Ascending aorta (tissue), 2 donors: ENCODE measurements at regions not wholly inside any gene's neighbourhood (a gene's known extent, or its start where the extent isn't known, plus 50 kb on each side); places are given as distances from the start of the nearest gene placed in this dataset.

Source experiments
- DNase-seq, 2 donors: peaks; one replicate each; pipeline ENCODE4 v3.0.0-alpha.2; 2019; ENCODE audit warnings: low spot score in 2 of 2
- H3K27ac ChIP-seq, 2 donors: fragments of 200-600 bp; sonication (generic); one replicate each; pipeline ENCODE4 v1.5.1; 2016 to 2017; ENCODE audit warnings: mild to moderate bottlenecking in 1 of 2
- H3K27me3 ChIP-seq: fragments of 200-600 bp; sonication (generic); one replicate; pipeline ENCODE4 v1.5.1; 2017
- H3K36me3 ChIP-seq, 2 donors: fragments of 200-600 bp; sonication (generic); one replicate each; pipeline ENCODE4 v1.5.1; 2016
- H3K4me1 ChIP-seq, 2 donors: fragments of 200-600 bp; sonication (generic); one replicate each; pipeline ENCODE4 v1.5.1; 2016 to 2017; ENCODE audit warnings: mild to moderate bottlenecking in 1 of 2
- H3K4me3 ChIP-seq, 2 donors: fragments of 200-600 bp; sonication (generic); one replicate each; pipeline ENCODE4 v1.5.1; 2016 to 2017; ENCODE audit warnings: mild to moderate bottlenecking in 1 of 2
- H3K9me3 ChIP-seq, 2 donors: fragments of 200-600 bp; sonication (generic); one replicate each; pipeline ENCODE4 v1.5.1; 2016
- intact Hi-C: fragments of 100-400 bp; cut with DNase I; formaldehyde crosslinking; loops from one replicate; pipeline ENCODE4 v1.15.1; 2023
- TF ChIP-seq, protein P1 (sequence below), 3 experiments: fragments of 200-600 bp in 2 of 3; fragments of 450-650 bp in 1 of 3; sonication (generic) in 2 of 3; IDR thresholded peaks; one replicate each; pipeline ENCODE4 v1.5.1; 2016 to 2019; ENCODE audit warnings: antibody characterized with exemption in 3 of 3, mild to moderate bottlenecking in 1 of 3, moderate library complexity in 1 of 3

DNA sequence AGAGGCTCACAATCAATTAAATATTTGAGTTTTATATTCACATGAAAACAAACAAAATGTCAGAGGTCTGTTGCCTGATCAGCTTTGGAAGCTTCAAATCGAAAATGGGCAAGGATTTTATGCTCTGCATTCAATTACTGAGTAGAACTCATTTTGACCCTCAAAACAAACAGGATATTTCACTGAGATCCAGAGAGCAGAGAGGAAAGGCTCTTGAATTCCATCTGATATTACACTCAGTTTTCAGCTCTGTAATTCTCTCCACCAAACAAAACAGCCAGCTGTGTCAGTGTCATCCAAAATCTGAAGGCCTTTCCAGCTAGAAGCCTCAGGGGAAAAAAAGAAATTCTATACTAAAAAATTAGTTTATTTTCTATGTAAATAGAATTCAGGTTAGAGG, 128.6 kb upstream of the FLRT2 start:
- intact Hi-C loops, result no loop called here
- Histone ChIP-seq H3K27me3 (no peaks in the 10 kb centered on the region), H3K4me3 (no peak overlapping the region), H3K9me3 (no peaks in the 10 kb centered on the region), H3K27ac (no peak overlapping the region), H3K4me1 (no peaks in the 10 kb centered on the region), H3K36me3 (no peaks in the 10 kb centered on the region)
- TF ChIP-seq, protein P1, sequence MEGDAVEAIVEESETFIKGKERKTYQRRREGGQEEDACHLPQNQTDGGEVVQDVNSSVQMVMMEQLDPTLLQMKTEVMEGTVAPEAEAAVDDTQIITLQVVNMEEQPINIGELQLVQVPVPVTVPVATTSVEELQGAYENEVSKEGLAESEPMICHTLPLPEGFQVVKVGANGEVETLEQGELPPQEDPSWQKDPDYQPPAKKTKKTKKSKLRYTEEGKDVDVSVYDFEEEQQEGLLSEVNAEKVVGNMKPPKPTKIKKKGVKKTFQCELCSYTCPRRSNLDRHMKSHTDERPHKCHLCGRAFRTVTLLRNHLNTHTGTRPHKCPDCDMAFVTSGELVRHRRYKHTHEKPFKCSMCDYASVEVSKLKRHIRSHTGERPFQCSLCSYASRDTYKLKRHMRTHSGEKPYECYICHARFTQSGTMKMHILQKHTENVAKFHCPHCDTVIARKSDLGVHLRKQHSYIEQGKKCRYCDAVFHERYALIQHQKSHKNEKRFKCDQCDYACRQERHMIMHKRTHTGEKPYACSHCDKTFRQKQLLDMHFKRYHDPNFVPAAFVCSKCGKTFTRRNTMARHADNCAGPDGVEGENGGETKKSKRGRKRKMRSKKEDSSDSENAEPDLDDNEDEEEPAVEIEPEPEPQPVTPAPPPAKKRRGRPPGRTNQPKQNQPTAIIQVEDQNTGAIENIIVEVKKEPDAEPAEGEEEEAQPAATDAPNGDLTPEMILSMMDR (IDR thresholded peaks at IDR 0.05), result no peak
- no peak for DNase-seq

- H3K4me3 ChIP-seq, result peak overlapping the region in 1 of 2 donors; percentile 34
- intact Hi-C loops, result no loop called here
- H3K27ac ChIP-seq, result peak overlapping the region in 1 of 2 donors; percentile 12
- no peaks in the 10 kb centered on the region for H3K27me3 ChIP-seq
- H3K36me3 ChIP-seq, result no peaks in the 10 kb centered on the region
- TF ChIP-seq, protein P1 (IDR thresholded peaks at IDR 0.05), result no peak
- H3K4me1 ChIP-seq, result no peaks in the 10 kb centered on the region
- DNase-seq, result no peak
- no peaks in the 10 kb centered on the region for H3K9me3 ChIP-seq
These were observed 127.3 kb upstream of the FLRT2 start for GRCh38 chr14:85402569-85403162.

GRCh38 chr14:85409481-85410210, 120.3 kb upstream of the FLRT2 start:
- no peaks in the 10 kb centered on the region for H3K27me3 ChIP-seq
- DNase-seq, result no peak
- TF ChIP-seq, protein P1 (IDR thresholded peaks at IDR 0.05), result no peak
- no peak overlapping the region for H3K4me3 ChIP-seq
- no peaks in the 10 kb centered on the region for H3K36me3 ChIP-seq
- intact Hi-C loops, result no loop called here
- H3K9me3 ChIP-seq, result no peaks in the 10 kb centered on the region
- no peaks in the 10 kb centered on the region for H3K4me1 ChIP-seq
- H3K27ac ChIP-seq, result no peak overlapping the region

DNA sequence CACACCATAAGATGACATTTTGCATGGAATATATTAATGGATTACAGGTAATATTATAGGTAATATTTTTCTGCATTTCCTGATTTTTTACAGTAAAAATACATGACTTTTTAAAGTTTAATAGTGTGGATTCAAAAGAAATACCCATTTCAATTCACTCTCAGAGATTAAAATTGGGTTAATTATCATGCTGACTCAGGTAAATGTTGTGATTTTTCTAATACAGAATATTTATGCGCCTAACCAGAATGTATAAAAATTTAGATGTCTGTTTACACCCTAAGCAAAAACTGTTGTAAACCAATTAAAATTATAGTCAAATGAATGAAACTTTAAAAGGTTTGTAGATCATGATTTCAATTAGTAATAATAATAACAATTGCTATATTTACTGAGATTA, 117.2 kb upstream of the FLRT2 start:
- Histone ChIP-seq H3K4me3 (no peak overlapping the region), H3K4me1 (no peaks in the 10 kb centered on the region), H3K27me3 (no peaks in the 10 kb centered on the region), H3K27ac (no peak overlapping the region), H3K9me3 (no peaks in the 10 kb centered on the region), H3K36me3 (no peaks in the 10 kb centered on the region)
- intact Hi-C loops, result no loop called here
- TF ChIP-seq, protein P1 (IDR thresholded peaks at IDR 0.05), result no peak
- DNase-seq, result no peak

DNA sequence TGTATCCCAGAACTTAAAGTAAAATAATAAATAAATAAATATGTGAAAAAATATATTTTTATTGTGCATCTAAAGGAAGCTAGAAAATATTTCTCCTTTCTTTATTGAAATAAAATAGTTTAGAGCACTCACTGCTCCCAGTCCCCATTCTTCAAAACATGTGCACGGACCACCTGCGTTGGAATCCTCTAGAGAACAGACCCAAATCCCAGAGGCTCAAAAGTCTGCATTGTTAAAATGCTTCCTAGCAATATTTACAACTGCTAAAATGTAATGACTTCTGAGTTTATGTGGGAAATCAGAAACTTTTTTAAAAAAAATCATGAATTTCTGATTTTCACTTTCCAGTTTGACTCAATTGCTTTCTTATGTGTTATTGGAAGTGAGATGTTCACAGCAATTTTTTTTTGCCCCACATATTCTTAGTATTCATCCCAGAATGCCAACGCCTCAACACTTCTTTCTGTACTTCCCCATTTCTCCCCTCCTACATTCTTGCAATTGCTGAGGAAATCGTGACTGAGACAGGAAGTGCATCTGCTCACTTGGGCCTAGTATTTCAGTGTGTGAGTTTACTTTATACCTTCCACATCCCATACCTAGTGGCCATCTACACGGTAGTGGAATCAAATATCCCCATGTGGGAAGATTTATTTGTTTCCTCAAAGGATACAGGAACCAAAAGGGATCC, 116.0 kb upstream of the FLRT2 start:
- no peak for DNase-seq
- TF ChIP-seq, protein P1 (IDR thresholded peaks at IDR 0.05), result no peak
- H3K27ac ChIP-seq, result no peak overlapping the region
- no peaks in the 10 kb centered on the region for H3K36me3 ChIP-seq
- H3K4me3 ChIP-seq, result no peak overlapping the region
- H3K4me1 ChIP-seq, result no peaks in the 10 kb centered on the region
- intact Hi-C loops, result no loop called here
- H3K9me3 ChIP-seq, result no peaks in the 10 kb centered on the region
- no peaks in the 10 kb centered on the region for H3K27me3 ChIP-seq
